GM12875 (cell line): ENCODE measurements at regions not wholly inside any gene's neighbourhood (a gene's known extent, or its start where the extent isn't known, plus 50 kb on each side); places are given as distances from the start of the nearest gene placed in this dataset.

Experiments
- H3K4me3 ChIP-seq: one replicate; pipeline ENCODE4 v1.5.1; 2011; ENCODE audit warnings: low read depth, low read length, control low read depth
- CTCF ChIP-seq: IDR thresholded peaks from 2 replicates; pipeline ENCODE4 v1.5.1; 2011; ENCODE audit warnings: low read depth, mild to moderate bottlenecking, control low read depth, inconsistent platforms, low read length, moderate library complexity, borderline replicate concordance; ENCODE audit not compliant: insufficient read depth

GRCh38 chr10:3514691-3515090 is 270.3 kb downstream of the KLF6 start:
- TF ChIP-seq CTCF: no peak
- no peak overlapping the region for H3K4me3 ChIP-seq

- no peak overlapping the region for H3K4me3 ChIP-seq
- TF ChIP-seq CTCF: no peak
Observed at GRCh38 chr10:3512263-3512662, 272.7 kb downstream of the KLF6 start.

GRCh38 chr10:3511483-3511882 is 273.5 kb downstream of the KLF6 start:
- TF ChIP-seq CTCF: no peak
- no peak overlapping the region for H3K4me3 ChIP-seq

GRCh38 chr10:3510741-3511140 is 274.3 kb downstream of the KLF6 start:
- H3K4me3 ChIP-seq: no peak overlapping the region
- no peak for TF ChIP-seq CTCF

GRCh38 chr10:3509355-3509754 is 275.7 kb downstream of the KLF6 start:
- TF ChIP-seq CTCF: no peak
- H3K4me3 ChIP-seq: no peak overlapping the region

GRCh38 chr10:3503299-3503698 is 281.7 kb downstream of the KLF6 start:
- no peak for TF ChIP-seq CTCF
- H3K4me3 ChIP-seq: no peak overlapping the region

GRCh38 chr10:3502673-3503072 is 282.3 kb downstream of the KLF6 start:
- no peak for TF ChIP-seq CTCF
- no peak overlapping the region for H3K4me3 ChIP-seq
